ENCODE measurements at regions not wholly inside any gene's neighbourhood (a gene's known extent, or its start where the extent isn't known, plus 50 kb on each side); places are given as distances from the start of the nearest gene placed in this dataset.
A peak's percentile ranks its signal among the peaks of the same experiment; 100 is the strongest.

GRCh38 chr13:90869580-90869979 is 477.9 kb upstream of the MIR17HG start:
- peaks cover 14% of the 10 kb centered on the region for H3K4me1 ChIP-seq (ENCODE audit: low read length)

GRCh38 chr13:90872491-90873025 is 474.9 kb upstream of the MIR17HG start:
- no peaks in the 10 kb centered on the region for H4K20me1 ChIP-seq (ENCODE audit: insufficient read depth, low read length)
- H3K9ac ChIP-seq (ENCODE audit: low read length): no peak overlapping the region
- no peak overlapping the region for H2AFZ ChIP-seq (ENCODE audit: low read depth, low read length)
- no peak overlapping the region for H3K4me3 ChIP-seq (ENCODE audit: low read length)
- H3K79me2 ChIP-seq (ENCODE audit: low read length): no peaks in the 10 kb centered on the region
- H3K4me1 ChIP-seq (ENCODE audit: low read length): peaks cover 2% of the 10 kb centered on the region
- H3K27ac ChIP-seq (ENCODE audit: low read length): no peak overlapping the region
- no peaks in the 10 kb centered on the region for H3K36me3 ChIP-seq (replicated peaks; ENCODE audit: low read depth, low read length)
- no peak overlapping the region for H3K4me2 ChIP-seq (ENCODE audit: low read length)
- H3K27me3 ChIP-seq (ENCODE audit: low read depth, low read length): no peaks in the 10 kb centered on the region
- no peaks in the 10 kb centered on the region for H3K9me3 ChIP-seq (ENCODE audit: insufficient read depth, low read length)
- TF ChIP-seq, protein P1, sequence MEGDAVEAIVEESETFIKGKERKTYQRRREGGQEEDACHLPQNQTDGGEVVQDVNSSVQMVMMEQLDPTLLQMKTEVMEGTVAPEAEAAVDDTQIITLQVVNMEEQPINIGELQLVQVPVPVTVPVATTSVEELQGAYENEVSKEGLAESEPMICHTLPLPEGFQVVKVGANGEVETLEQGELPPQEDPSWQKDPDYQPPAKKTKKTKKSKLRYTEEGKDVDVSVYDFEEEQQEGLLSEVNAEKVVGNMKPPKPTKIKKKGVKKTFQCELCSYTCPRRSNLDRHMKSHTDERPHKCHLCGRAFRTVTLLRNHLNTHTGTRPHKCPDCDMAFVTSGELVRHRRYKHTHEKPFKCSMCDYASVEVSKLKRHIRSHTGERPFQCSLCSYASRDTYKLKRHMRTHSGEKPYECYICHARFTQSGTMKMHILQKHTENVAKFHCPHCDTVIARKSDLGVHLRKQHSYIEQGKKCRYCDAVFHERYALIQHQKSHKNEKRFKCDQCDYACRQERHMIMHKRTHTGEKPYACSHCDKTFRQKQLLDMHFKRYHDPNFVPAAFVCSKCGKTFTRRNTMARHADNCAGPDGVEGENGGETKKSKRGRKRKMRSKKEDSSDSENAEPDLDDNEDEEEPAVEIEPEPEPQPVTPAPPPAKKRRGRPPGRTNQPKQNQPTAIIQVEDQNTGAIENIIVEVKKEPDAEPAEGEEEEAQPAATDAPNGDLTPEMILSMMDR (IDR thresholded peaks at IDR 0.05; ENCODE audit: low read depth, low read length): no peak
- TF ChIP-seq EZH2phosphoT487 (IDR thresholded peaks at IDR 0.05; ENCODE audit: low read depth): no peak

More at GRCh38 chr13:90869580-90869979, 477.9 kb upstream of the MIR17HG start:
- no peak overlapping the region for H3K4me3 ChIP-seq (ENCODE audit: low read length)
- H2AFZ ChIP-seq (ENCODE audit: low read depth, low read length): no peak overlapping the region
- H3K36me3 ChIP-seq (replicated peaks; ENCODE audit: low read depth, low read length): no peaks in the 10 kb centered on the region
- H3K4me2 ChIP-seq (ENCODE audit: low read length): no peak overlapping the region
- no peaks in the 10 kb centered on the region for H3K27me3 ChIP-seq (ENCODE audit: low read depth, low read length)
- no peak overlapping the region for H3K27ac ChIP-seq (ENCODE audit: low read length)
- TF ChIP-seq EZH2phosphoT487 (IDR thresholded peaks at IDR 0.05; ENCODE audit: low read depth): no peak
- TF ChIP-seq, protein P1 (IDR thresholded peaks at IDR 0.05; ENCODE audit: low read depth, low read length): no peak
- no peaks in the 10 kb centered on the region for H4K20me1 ChIP-seq (ENCODE audit: insufficient read depth, low read length)
- no peak overlapping the region for H3K9ac ChIP-seq (ENCODE audit: low read length)
- no peaks in the 10 kb centered on the region for H3K79me2 ChIP-seq (ENCODE audit: low read length)
- no peaks in the 10 kb centered on the region for H3K9me3 ChIP-seq (ENCODE audit: insufficient read depth, low read length)

DNA sequence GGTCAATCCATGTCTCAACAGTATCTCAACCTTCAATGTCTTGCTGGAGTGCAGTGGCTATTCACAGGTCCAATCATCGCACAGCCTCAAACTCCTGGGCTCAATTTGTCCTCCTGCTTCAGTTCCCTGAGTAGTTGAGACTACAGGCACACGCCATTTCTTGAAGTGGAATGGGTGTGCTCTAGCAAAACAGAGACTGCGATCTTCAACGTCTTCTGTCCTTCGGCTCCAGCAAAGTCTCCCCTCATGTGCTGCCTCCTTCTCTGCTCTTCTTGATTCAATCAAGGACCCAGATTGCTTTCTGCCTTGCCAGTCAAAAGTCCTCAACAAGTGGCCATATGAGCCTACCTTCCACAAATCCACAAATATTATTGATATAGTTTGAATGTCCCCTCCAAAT is 466.7 kb upstream of the MIR17HG start:
- no peaks in the 10 kb centered on the region for H3K27me3 ChIP-seq (ENCODE audit: low read depth, low read length)

DNA sequence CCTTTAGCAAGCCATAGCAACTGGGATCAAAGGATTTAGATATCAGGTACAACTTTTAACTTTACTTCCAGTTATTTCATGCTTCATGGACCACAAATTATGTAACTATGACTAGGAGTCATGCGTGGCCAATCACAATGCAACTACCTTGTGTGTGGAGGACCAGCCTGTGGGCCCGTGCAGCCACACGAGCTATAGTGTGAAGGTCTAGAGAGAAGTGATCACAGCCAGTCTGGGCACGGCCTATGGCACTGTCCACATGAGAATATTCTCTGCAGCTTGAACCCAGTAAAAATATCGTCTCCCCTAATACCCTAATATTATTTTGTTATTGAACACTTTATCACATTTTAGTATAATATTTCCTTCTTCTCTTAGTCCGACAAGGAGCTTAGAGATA is 464.9 kb upstream of the MIR17HG start:
- Histone ChIP-seq H3K36me3 (replicated peaks; ENCODE audit: low read depth, low read length) (no peaks in the 10 kb centered on the region), H3K4me3 (ENCODE audit: low read length) (no peak overlapping the region), H3K9me3 (ENCODE audit: insufficient read depth, low read length) (no peaks in the 10 kb centered on the region), H3K27me3 (ENCODE audit: low read depth, low read length) (no peaks in the 10 kb centered on the region), H3K4me1 (ENCODE audit: low read length) (no peaks in the 10 kb centered on the region), H3K9ac (ENCODE audit: low read length) (no peak overlapping the region), H3K79me2 (ENCODE audit: low read length) (no peaks in the 10 kb centered on the region), H3K27ac (ENCODE audit: low read length) (no peak overlapping the region), H2AFZ (ENCODE audit: low read depth, low read length) (peak overlapping the region; percentile 8; the same call in 1 of the 2 replicates), H3K4me2 (ENCODE audit: low read length) (no peak overlapping the region), H4K20me1 (ENCODE audit: insufficient read depth, low read length) (no peaks in the 10 kb centered on the region)
- TF ChIP-seq EZH2phosphoT487 (IDR thresholded peaks at IDR 0.05; ENCODE audit: low read depth): no peak
- TF ChIP-seq, protein P1 (IDR thresholded peaks at IDR 0.05; ENCODE audit: low read depth, low read length): no peak

More for the DNA sequence above, 466.7 kb upstream of the MIR17HG start:
- Histone ChIP-seq H2AFZ (ENCODE audit: low read depth, low read length) (no peak overlapping the region), H3K9ac (ENCODE audit: low read length) (no peak overlapping the region), H3K4me3 (ENCODE audit: low read length) (no peak overlapping the region), H3K36me3 (replicated peaks; ENCODE audit: low read depth, low read length) (no peaks in the 10 kb centered on the region), H3K9me3 (ENCODE audit: insufficient read depth, low read length) (no peaks in the 10 kb centered on the region), H3K4me1 (ENCODE audit: low read length) (no peaks in the 10 kb centered on the region), H3K4me2 (ENCODE audit: low read length) (no peak overlapping the region), H3K79me2 (ENCODE audit: low read length) (no peaks in the 10 kb centered on the region), H4K20me1 (ENCODE audit: insufficient read depth, low read length) (no peaks in the 10 kb centered on the region), H3K27ac (ENCODE audit: low read length) (no peak overlapping the region)
- no peak for TF ChIP-seq EZH2phosphoT487 (IDR thresholded peaks at IDR 0.05; ENCODE audit: low read depth)
- TF ChIP-seq, protein P1 (IDR thresholded peaks at IDR 0.05; ENCODE audit: low read depth, low read length): no peak

Measured in OCI-LY3 (cell line).